CD4-positive, alpha-beta T cell (primary cell): ENCODE measurements at regions not wholly inside any gene's neighbourhood (a gene's known extent, or its start where the extent isn't known, plus 50 kb on each side); places are given as distances from the start of the nearest gene placed in this dataset.

ENCODE experiments used
- ATAC-seq: fragments of 200-7000 bp; cut with Tn5 transposase; one replicate; pipeline ENCODE4 v1.10.0; 2022; ENCODE audit warnings: mild to moderate bottlenecking; ENCODE audit not compliant: poor library complexity
- CTCF ChIA-PET: fragments of 350-600 bp; sonication (Branson Sonifier 250); formaldehyde crosslinking; loops from one replicate; lab custom pipeline; 2021; ENCODE audit warnings: antibody characterized with exemption, inconsistent platforms; lab: Charles Lee
- POLR2A ChIA-PET: fragments of 350-600 bp; sonication (Branson Sonifier 250); formaldehyde crosslinking; loops from one replicate; lab custom pipeline; 2021; ENCODE audit warnings: antibody characterized with exemption, inconsistent platforms; lab: Charles Lee
- DNase-seq, 14 experiments: peaks; one replicate each; pipeline ENCODE4 v3.0.0-alpha.2; 2013 to 2020; ENCODE audit warnings: mixed read lengths in 2 of 14
- H3K27ac ChIP-seq, 2 donors: one replicate each; pipeline versions ENCODE4 v1.5.1 to v1.7.0; 2013; ENCODE audit warnings: low read length in 2 of 2, low read depth in 1 of 2, mild to moderate bottlenecking in 1 of 2
- H3K27me3 ChIP-seq, 2 experiments: 1 replicate in 1 of 2; 2 replicates in 1 of 2; pipeline versions ENCODE4 v1.6.1 to v1.7.0; 2013; ENCODE audit warnings: low read length in 2 of 2, control low read depth in 1 of 2, mild to moderate bottlenecking in 1 of 2, moderate library complexity in 1 of 2; ENCODE audit not compliant: insufficient read depth in 2 of 2, control insufficient read depth in 1 of 2
- H3K36me3 ChIP-seq: one replicate; pipeline ENCODE4 v1.6.1; 2013; ENCODE audit warnings: low read length, control low read depth; ENCODE audit not compliant: insufficient read depth
- H3K4me1 ChIP-seq: one replicate; pipeline ENCODE4 v1.6.1; 2013; ENCODE audit warnings: low read length, control low read depth; ENCODE audit not compliant: insufficient read depth
- H3K4me3 ChIP-seq: one replicate; pipeline ENCODE4 v1.5.1; 2013; ENCODE audit warnings: mild to moderate bottlenecking, low read length, moderate library complexity
- H3K9me3 ChIP-seq, 2 experiments: 1 replicate in 1 of 2; 2 replicates in 1 of 2; pipeline versions ENCODE4 v1.6.1 to v1.7.0; 2013; ENCODE audit warnings: low read length in 2 of 2, mild to moderate bottlenecking in 2 of 2, control low read depth in 1 of 2, moderate library complexity in 1 of 2; ENCODE audit not compliant: control insufficient read depth in 1 of 2, insufficient read depth in 1 of 2
- H3K27ac Mint-ChIP-seq: one replicate; pipeline ENCODE4 v1.8.0; 2020; ENCODE audit warnings: mixed read lengths
- H3K27me3 Mint-ChIP-seq: one replicate; pipeline ENCODE4 v1.8.0; 2021; ENCODE audit warnings: mixed read lengths
- H3K36me3 Mint-ChIP-seq: one replicate; pipeline ENCODE4 v1.8.0; 2021; ENCODE audit warnings: low read depth, mixed read lengths
- H3K4me1 Mint-ChIP-seq: one replicate; pipeline ENCODE4 v1.8.0; 2021; ENCODE audit warnings: low read depth, mixed read lengths
- H3K4me3 Mint-ChIP-seq: one replicate; pipeline ENCODE4 v1.8.0; 2020; ENCODE audit warnings: mild to moderate bottlenecking, mixed read lengths
- H3K9me3 Mint-ChIP-seq: one replicate; pipeline ENCODE4 v1.8.0; 2020; ENCODE audit warnings: mixed read lengths
- CTCF ChIP-seq: fragments of 200-600 bp; IDR thresholded peaks from one replicate; pipeline ENCODE4 v1.8.0; 2022; ENCODE audit warnings: antibody characterized with exemption, mild to moderate bottlenecking
- intact Hi-C, 2 experiments: fragments of 100-400 bp; cut with DNase I in 1 of 2; cut with micrococcal nuclease in 1 of 2; formaldehyde crosslinking; loops; one replicate each; pipeline versions ENCODE4 v1.15.1 to v1.9.0; 2023 to 2025; cut with DNase I, micrococcal nuclease

DNA sequence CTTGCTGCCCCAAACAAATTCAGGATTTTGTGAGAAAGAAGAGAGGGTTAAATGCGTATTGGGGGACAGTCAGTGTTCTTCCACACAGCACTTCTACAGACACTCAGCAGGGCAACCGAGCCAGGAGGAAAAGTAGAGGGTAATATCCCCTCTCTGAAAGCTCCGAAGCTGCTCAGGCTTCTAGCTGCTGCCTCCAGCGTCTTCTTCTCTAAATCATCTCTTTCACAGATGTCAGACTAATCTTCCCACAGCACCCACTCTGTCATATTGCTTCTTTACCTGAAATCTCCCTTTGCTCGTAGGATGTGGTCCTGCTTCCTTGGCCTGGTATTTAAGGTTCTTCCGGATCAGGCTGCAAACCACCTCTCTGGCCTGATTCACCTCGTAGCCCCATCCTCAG is 117.6 kb upstream of the HAAO start:
- no peaks in the 10 kb centered on the region for H3K4me1 ChIP-seq
- no peak overlapping the region for H3K27ac Mint-ChIP-seq
- intact Hi-C loops: no loop called here
- ATAC-seq: no peak
- no peak for TF ChIP-seq CTCF
- H3K4me3 Mint-ChIP-seq: no peak overlapping the region
- ChIA-PET CTCF (no interaction called here), POLR2A (no interaction called here)
- no peak overlapping the region for H3K27ac ChIP-seq
- no peaks in the 10 kb centered on the region for H3K9me3 Mint-ChIP-seq
- peaks cover 7% of the 10 kb centered on the region for H3K27me3 Mint-ChIP-seq
- H3K4me1 Mint-ChIP-seq: peaks cover 6% of the 10 kb centered on the region
- H3K27me3 ChIP-seq: no peaks in the 10 kb centered on the region
- H3K9me3 ChIP-seq: no peaks in the 10 kb centered on the region
- H3K4me3 ChIP-seq: no peak overlapping the region
- H3K36me3 ChIP-seq: no peaks in the 10 kb centered on the region
- no peak for DNase-seq
- H3K36me3 Mint-ChIP-seq: no peaks in the 10 kb centered on the region

GRCh38 chr2:42908518-42909200 is 116.3 kb upstream of the HAAO start:
- Mint-ChIP-seq H3K27ac (no peak overlapping the region), H3K4me1 (peaks cover 5% of the 10 kb centered on the region), H3K36me3 (no peaks in the 10 kb centered on the region), H3K27me3 (peaks cover 11% of the 10 kb centered on the region), H3K4me3 (no peak overlapping the region), H3K9me3 (no peaks in the 10 kb centered on the region)
- ATAC-seq (no peak), DNase-seq (no peak)
- H3K9me3 ChIP-seq: no peaks in the 10 kb centered on the region
- H3K27ac ChIP-seq: no peak overlapping the region
- H3K27me3 ChIP-seq: no peaks in the 10 kb centered on the region
- H3K4me3 ChIP-seq: no peak overlapping the region
- ChIA-PET CTCF (no interaction called here), POLR2A (no interaction called here)
- H3K4me1 ChIP-seq: no peaks in the 10 kb centered on the region
- no peaks in the 10 kb centered on the region for H3K36me3 ChIP-seq
- no peak for TF ChIP-seq CTCF
- intact Hi-C loops: no loop called here

DNA sequence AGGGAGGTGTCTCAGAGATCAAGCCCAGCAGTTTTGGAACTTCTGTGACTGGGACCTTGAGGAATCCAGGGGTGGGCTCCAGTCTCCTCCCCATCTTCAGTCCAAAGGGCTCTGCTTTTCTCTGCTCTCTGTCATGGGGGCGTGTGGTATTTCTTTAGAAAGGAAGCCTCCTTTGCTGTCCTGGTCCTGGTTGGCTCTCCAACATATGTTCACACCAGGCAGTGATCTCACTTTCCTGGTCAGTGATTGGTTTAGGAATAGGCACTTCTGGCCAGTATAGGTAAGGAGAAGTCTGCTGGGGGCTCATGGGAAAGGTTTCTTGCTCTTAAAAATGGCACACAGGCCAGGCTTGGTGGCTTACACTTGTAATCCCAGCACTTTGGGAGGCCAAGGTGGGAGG is 115.5 kb upstream of the HAAO start:
- intact Hi-C loops: no loop called here
- POLR2A ChIA-PET: no interaction called here
- CTCF ChIA-PET: no interaction called here

More for the DNA sequence above, 115.5 kb upstream of the HAAO start:
- DNase-seq (no peak), ATAC-seq (no peak)
- no peaks in the 10 kb centered on the region for H3K27me3 ChIP-seq
- no peak overlapping the region for H3K27ac Mint-ChIP-seq
- no peak for TF ChIP-seq CTCF
- no peak overlapping the region for H3K4me3 Mint-ChIP-seq
- H3K9me3 Mint-ChIP-seq: no peaks in the 10 kb centered on the region
- no peaks in the 10 kb centered on the region for H3K36me3 ChIP-seq
- H3K4me1 Mint-ChIP-seq: no peaks in the 10 kb centered on the region
- H3K4me3 ChIP-seq: no peak overlapping the region
- H3K9me3 ChIP-seq: no peaks in the 10 kb centered on the region
- no peaks in the 10 kb centered on the region for H3K36me3 Mint-ChIP-seq
- H3K4me1 ChIP-seq: no peaks in the 10 kb centered on the region
- H3K27ac ChIP-seq: no peak overlapping the region
- peaks cover 11% of the 10 kb centered on the region for H3K27me3 Mint-ChIP-seq
